ENCODE measurements at regions not wholly inside any gene's neighbourhood (a gene's known extent, or its start where the extent isn't known, plus 50 kb on each side); places are given as distances from the start of the nearest gene placed in this dataset.

DNA sequence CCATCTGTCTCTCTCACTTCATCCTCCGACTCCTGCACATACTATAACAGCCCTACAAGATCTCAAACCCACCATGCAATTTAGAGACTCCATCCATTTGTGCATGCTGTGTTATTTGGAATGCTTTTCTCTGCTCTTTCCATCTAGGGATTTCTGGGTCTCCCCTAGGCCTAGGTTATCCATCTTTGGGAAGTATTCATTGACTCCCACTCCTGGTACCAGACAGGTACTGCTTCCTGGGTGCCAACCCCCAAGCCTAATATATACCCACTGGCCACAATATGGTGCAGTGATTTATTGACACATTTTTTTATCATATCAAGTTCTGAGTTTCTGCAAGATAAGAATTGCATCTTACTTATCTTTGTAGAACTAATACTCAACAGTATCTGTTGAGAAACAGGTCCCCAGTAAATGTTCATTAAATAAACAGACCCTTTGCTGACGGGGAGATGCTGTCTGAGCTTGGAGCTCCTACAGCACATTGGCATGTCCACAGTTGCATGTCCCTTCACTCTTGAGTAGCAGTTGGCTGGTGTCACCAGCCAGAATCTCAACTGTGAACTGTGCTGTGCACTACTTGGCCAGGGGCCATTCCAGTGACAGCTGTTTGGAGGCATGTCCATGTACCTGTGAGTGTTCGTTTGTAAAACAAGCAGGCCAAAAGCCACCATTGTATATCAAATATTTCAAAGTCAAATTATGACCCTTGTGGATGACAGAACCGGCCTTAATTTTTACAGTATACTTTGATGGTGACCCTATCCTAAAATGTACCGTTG lies 223.3 kb upstream of the NFE2L3 start:
- no peak overlapping the region for H3K9ac ChIP-seq (ENCODE audit: insufficient read length, low read depth)
- no peaks in the 10 kb centered on the region for H3K36me3 ChIP-seq (ENCODE audit: insufficient read depth, insufficient read length, low read length)
- TF ChIP-seq ZNF274 (IDR thresholded peaks at IDR 0.05; ENCODE audit: low read depth, low read length) (no peak), SUZ12 (IDR thresholded peaks at IDR 0.05; ENCODE audit: extremely low read depth, insufficient read depth, insufficient read length) (no peak), YY1 (IDR thresholded peaks at IDR 0.05; ENCODE audit: insufficient read depth, insufficient read length) (no peak)
- H3K4me1 ChIP-seq (ENCODE audit: insufficient read depth, insufficient read length) = no peaks in the 10 kb centered on the region
- no peaks in the 10 kb centered on the region for H3K27me3 ChIP-seq (ENCODE audit: insufficient read depth, insufficient read length)
- H3K9me3 ChIP-seq (ENCODE audit: insufficient read depth, low read length) = 0 out of 2 replicates have a peak, but pooled peaks cover 7% of the 10 kb centered on the region
- no peak for DNase-seq (ENCODE audit: low read depth, low spot score)
- H3K4me3 ChIP-seq (ENCODE audit: insufficient read length, low read depth) = no peak overlapping the region

DNA sequence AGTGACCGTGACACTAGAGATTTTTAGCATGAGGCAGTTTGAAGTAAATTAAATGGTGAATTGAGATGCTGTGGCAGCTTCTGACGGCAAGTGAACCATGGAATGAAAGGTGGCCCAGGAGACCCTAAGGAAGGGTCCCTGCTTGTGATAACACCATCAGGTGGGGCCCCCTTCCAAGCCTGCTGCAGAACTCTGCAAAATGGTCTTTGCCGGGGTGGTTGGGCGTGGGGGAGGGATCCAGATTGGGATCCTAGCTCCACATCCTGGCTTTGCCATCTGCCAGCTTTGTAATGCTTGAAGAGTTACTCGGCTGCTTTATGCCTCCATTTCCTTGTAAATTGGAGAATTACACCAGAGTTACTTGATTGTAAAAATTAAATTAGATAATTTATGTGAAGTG lies 222.6 kb upstream of the NFE2L3 start:
- Histone ChIP-seq H3K4me1 (ENCODE audit: insufficient read depth, insufficient read length) (no peaks in the 10 kb centered on the region), H3K9ac (ENCODE audit: insufficient read length, low read depth) (no peak overlapping the region)
- DNase-seq (ENCODE audit: low read depth, low spot score) = no peak

DNA sequence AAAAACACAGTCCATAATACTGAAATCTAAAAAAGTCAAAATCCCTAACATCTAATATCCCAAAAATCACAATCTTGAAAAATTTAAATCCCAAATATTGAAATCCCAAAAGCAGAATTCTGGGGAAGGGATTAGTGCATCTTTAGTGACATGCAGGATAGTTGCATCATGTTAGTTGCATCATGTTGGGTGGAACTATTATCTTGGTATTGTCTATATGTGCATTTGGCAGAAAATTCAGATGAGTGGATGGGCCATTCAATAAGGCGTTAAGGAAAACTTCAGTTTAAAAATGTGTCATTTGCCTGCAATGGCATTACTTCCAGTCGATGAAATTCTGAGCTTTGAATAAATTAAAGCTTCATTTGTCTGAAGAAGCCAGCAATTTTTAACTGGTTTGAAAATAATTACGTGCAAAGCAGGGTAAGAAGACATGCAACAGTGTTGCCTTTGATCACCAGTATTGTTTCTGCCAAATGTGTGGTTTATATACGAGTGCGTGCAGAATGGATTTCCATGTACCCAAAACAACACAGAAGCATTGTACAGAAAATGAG lies 221.4 kb upstream of the NFE2L3 start:
- no peaks in the 10 kb centered on the region for H3K36me3 ChIP-seq (ENCODE audit: insufficient read depth, insufficient read length, low read length)
- no peak for DNase-seq (ENCODE audit: low read depth, low spot score)
- no peak overlapping the region for H3K9ac ChIP-seq (ENCODE audit: insufficient read length, low read depth)
- TF ChIP-seq YY1 (IDR thresholded peaks at IDR 0.05; ENCODE audit: insufficient read depth, insufficient read length) (no peak), SUZ12 (IDR thresholded peaks at IDR 0.05; ENCODE audit: extremely low read depth, insufficient read depth, insufficient read length) (no peak), ZNF274 (IDR thresholded peaks at IDR 0.05; ENCODE audit: low read depth, low read length) (no peak)
- peaks cover 13% of the 10 kb centered on the region; the same call in 1 of the 2 replicates for H3K9me3 ChIP-seq (ENCODE audit: insufficient read depth, low read length)
- no peaks in the 10 kb centered on the region for H3K4me1 ChIP-seq (ENCODE audit: insufficient read depth, insufficient read length)
- H3K27me3 ChIP-seq (ENCODE audit: insufficient read depth, insufficient read length) = no peaks in the 10 kb centered on the region
- H3K4me3 ChIP-seq (ENCODE audit: insufficient read length, low read depth) = no peak overlapping the region

More for the DNA sequence above, 222.6 kb upstream of the NFE2L3 start:
- Histone ChIP-seq H3K27me3 (ENCODE audit: insufficient read depth, insufficient read length) (no peaks in the 10 kb centered on the region), H3K9me3 (ENCODE audit: insufficient read depth, low read length) (peaks cover 13% of the 10 kb centered on the region; the same call in 1 of the 2 replicates), H3K36me3 (ENCODE audit: insufficient read depth, insufficient read length, low read length) (no peaks in the 10 kb centered on the region), H3K4me3 (ENCODE audit: insufficient read length, low read depth) (no peak overlapping the region)
- TF ChIP-seq YY1 (IDR thresholded peaks at IDR 0.05; ENCODE audit: insufficient read depth, insufficient read length) (no peak), ZNF274 (IDR thresholded peaks at IDR 0.05; ENCODE audit: low read depth, low read length) (no peak), SUZ12 (IDR thresholded peaks at IDR 0.05; ENCODE audit: extremely low read depth, insufficient read depth, insufficient read length) (no peak)

DNA sequence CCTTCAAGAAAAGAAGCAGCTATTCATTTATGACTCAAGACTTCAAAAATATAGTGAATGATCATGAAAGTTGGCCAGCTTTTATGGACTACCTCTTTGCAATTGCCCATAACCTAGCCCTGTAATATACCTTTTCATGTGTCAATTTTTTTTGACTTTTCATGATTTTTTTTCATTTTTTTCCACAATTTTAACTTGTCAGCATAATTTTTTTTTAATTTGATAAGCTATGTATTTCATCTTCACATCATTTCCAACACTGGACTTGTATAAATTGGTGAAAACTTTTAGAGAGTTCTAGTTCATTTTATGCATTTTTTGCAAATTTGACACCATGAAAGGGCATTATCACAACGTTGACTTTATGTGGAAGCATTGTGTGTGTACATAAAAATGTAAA lies 220.8 kb upstream of the NFE2L3 start:
- Histone ChIP-seq H3K27me3 (ENCODE audit: insufficient read depth, insufficient read length) (no peaks in the 10 kb centered on the region), H3K4me1 (ENCODE audit: insufficient read depth, insufficient read length) (no peaks in the 10 kb centered on the region), H3K9me3 (ENCODE audit: insufficient read depth, low read length) (peaks cover 13% of the 10 kb centered on the region; the same call in 1 of the 2 replicates), H3K4me3 (ENCODE audit: insufficient read length, low read depth) (no peak overlapping the region), H3K9ac (ENCODE audit: insufficient read length, low read depth) (no peak overlapping the region), H3K36me3 (ENCODE audit: insufficient read depth, insufficient read length, low read length) (no peaks in the 10 kb centered on the region)
- no peak for DNase-seq (ENCODE audit: low read depth, low spot score)
- TF ChIP-seq SUZ12 (IDR thresholded peaks at IDR 0.05; ENCODE audit: extremely low read depth, insufficient read depth, insufficient read length) (no peak), YY1 (IDR thresholded peaks at IDR 0.05; ENCODE audit: insufficient read depth, insufficient read length) (no peak), ZNF274 (IDR thresholded peaks at IDR 0.05; ENCODE audit: low read depth, low read length) (no peak)

DNA sequence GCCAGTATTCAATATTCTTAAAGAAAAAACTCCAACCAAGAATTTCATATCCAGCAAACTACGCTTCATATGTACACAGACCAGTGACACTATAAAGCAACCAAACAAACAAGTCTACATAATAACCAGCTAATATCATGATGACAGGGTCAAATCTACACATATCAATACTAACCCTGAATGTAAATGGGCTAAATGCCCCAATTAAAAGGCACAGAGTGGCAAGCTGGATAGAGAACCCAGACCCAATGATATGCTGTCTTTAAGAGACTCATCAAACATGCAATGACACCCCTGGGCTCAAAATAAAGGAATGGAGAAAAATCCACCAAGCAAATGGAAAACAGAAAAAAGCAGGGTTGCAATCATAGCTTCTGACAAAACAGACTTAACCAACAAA lies 218.1 kb upstream of the NFE2L3 start:
- Histone ChIP-seq H3K36me3 (ENCODE audit: insufficient read depth, insufficient read length, low read length) (no peaks in the 10 kb centered on the region), H3K27me3 (ENCODE audit: insufficient read depth, insufficient read length) (no peaks in the 10 kb centered on the region), H3K9ac (ENCODE audit: insufficient read length, low read depth) (no peak overlapping the region), H3K4me3 (ENCODE audit: insufficient read length, low read depth) (no peak overlapping the region), H3K9me3 (ENCODE audit: insufficient read depth, low read length) (peaks cover 13% of the 10 kb centered on the region; the same call in 1 of the 2 replicates), H3K4me1 (ENCODE audit: insufficient read depth, insufficient read length) (no peaks in the 10 kb centered on the region)
- DNase-seq (ENCODE audit: low read depth, low spot score) = no peak
- no peak for TF ChIP-seq YY1 (IDR thresholded peaks at IDR 0.05; ENCODE audit: insufficient read depth, insufficient read length)
- TF ChIP-seq SUZ12 (IDR thresholded peaks at IDR 0.05; ENCODE audit: extremely low read depth, insufficient read depth, insufficient read length) = no peak
- no peak for TF ChIP-seq ZNF274 (IDR thresholded peaks at IDR 0.05; ENCODE audit: low read depth, low read length)

DNA sequence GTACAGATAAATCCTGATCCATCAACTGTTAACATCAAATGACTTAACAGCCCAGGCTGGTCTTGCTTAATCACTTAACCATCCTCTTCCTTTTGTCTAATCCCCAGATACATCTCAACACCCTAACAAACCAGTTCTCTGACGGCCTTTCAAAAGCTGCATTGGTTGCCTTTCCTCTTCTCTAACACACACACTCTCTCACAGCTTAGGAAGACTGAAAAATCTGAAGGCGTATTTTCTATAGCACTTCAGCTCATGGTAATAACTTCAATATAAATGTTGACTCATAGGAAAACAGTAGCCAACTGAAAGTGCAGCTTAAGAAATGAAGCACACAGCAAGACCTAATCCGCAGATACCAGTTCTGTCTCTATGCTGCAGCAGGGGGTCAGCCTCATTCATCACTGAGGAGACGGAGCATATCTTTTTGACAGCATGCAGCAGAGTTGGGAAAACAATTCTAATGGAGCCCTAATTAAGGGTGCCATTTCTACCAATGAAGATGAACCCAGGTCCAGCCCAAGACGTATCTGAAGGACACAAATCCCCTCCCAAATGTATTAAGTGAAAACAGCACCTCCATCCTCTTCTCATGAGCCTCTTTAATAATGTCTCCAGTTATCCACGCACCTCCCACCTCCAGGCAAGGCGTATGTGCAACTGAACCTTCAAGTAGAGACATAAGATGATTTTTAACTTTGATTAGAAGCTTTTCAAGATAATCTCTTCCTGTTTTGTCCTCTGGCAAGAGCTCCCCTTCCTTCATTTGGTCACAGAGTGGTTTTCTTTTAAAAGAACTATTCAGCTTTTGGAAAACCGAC lies 211.7 kb upstream of the NFE2L3 start:
- no peak for DNase-seq (ENCODE audit: low read depth, low spot score)
- Histone ChIP-seq H3K9ac (ENCODE audit: insufficient read length, low read depth) (no peak overlapping the region), H3K27me3 (ENCODE audit: insufficient read depth, insufficient read length) (no peaks in the 10 kb centered on the region), H3K36me3 (ENCODE audit: insufficient read depth, insufficient read length, low read length) (no peaks in the 10 kb centered on the region), H3K4me3 (ENCODE audit: insufficient read length, low read depth) (no peak overlapping the region), H3K9me3 (ENCODE audit: insufficient read depth, low read length) (no peaks in the 10 kb centered on the region), H3K4me1 (ENCODE audit: insufficient read depth, insufficient read length) (peaks cover 5% of the 10 kb centered on the region)
- TF ChIP-seq SUZ12 (IDR thresholded peaks at IDR 0.05; ENCODE audit: extremely low read depth, insufficient read depth, insufficient read length) (no peak), YY1 (IDR thresholded peaks at IDR 0.05; ENCODE audit: insufficient read depth, insufficient read length) (no peak), ZNF274 (IDR thresholded peaks at IDR 0.05; ENCODE audit: low read depth, low read length) (no peak)

Data from NT2/D1 (cell line).